ENCODE measurements at regions not wholly inside any gene's neighbourhood (a gene's known extent, or its start where the extent isn't known, plus 50 kb on each side); places are given as distances from the start of the nearest gene placed in this dataset.
"Not testable (repeated sequence)": the region's sequence is repeated elsewhere in the genome, so short reads cannot be mapped to it uniquely, and the experiment has no call there.

GRCh38 chr10:6984971-6985370 is 404.9 kb upstream of the PRKCQ start:
- no peak for DNase-seq (ENCODE audit: low read depth, low spot score)

GRCh38 chr10:6984016-6984415 is 403.9 kb upstream of the PRKCQ start:
- not testable (repeated sequence) for DNase-seq (ENCODE audit: low read depth, low spot score)

GRCh38 chr10:6980353-6980752 is 400.3 kb upstream of the PRKCQ start:
- no peak for DNase-seq (ENCODE audit: low read depth, low spot score)

- no peak for DNase-seq (ENCODE audit: low read depth, low spot score)
Observed at GRCh38 chr10:6979371-6979770, 399.3 kb upstream of the PRKCQ start.

- DNase-seq (ENCODE audit: low read depth, low spot score): no peak
Observed at GRCh38 chr10:6978187-6978627, 398.1 kb upstream of the PRKCQ start.

- no peak for DNase-seq (ENCODE audit: low read depth, low spot score)
Observed at GRCh38 chr10:6977398-6978186, 397.5 kb upstream of the PRKCQ start.

- DNase-seq (ENCODE audit: low read depth, low spot score): no peak
Observed at GRCh38 chr10:6973899-6974298, 393.8 kb upstream of the PRKCQ start.

GRCh38 chr10:6972226-6972625 is 392.1 kb upstream of the PRKCQ start:
- DNase-seq (ENCODE audit: low read depth, low spot score): no peak

- DNase-seq (ENCODE audit: low read depth, low spot score): no peak
Observed at GRCh38 chr10:6969659-6970058, 389.6 kb upstream of the PRKCQ start.

- no peak for DNase-seq (ENCODE audit: low read depth, low spot score)
Observed at GRCh38 chr10:6964543-6964942, 384.5 kb upstream of the PRKCQ start.

- no peak for DNase-seq (ENCODE audit: low read depth, low spot score)
Observed at GRCh38 chr10:6962576-6962975, 382.5 kb upstream of the PRKCQ start.

- DNase-seq (ENCODE audit: low read depth, low spot score): no peak
Observed at GRCh38 chr10:6958711-6959110, 378.6 kb upstream of the PRKCQ start.

- DNase-seq (ENCODE audit: low read depth, low spot score): no peak
Observed at GRCh38 chr10:6958254-6958653, 378.2 kb upstream of the PRKCQ start.

- no peak for DNase-seq (ENCODE audit: low read depth, low spot score)
Observed at GRCh38 chr10:6957851-6958250, 377.8 kb upstream of the PRKCQ start.

- no peak for DNase-seq (ENCODE audit: low read depth, low spot score)
Observed at GRCh38 chr10:6956562-6956961, 376.5 kb upstream of the PRKCQ start.

- DNase-seq (ENCODE audit: low read depth, low spot score): no peak
Observed at GRCh38 chr10:6953271-6953801, 373.3 kb upstream of the PRKCQ start.

- DNase-seq (ENCODE audit: low read depth, low spot score): no peak
Observed at GRCh38 chr10:6951732-6952131, 371.7 kb upstream of the PRKCQ start.

GRCh38 chr10:6950133-6950532 is 370.1 kb upstream of the PRKCQ start:
- DNase-seq (ENCODE audit: low read depth, low spot score): no peak

GRCh38 chr10:6944436-6944835 is 364.4 kb upstream of the PRKCQ start:
- no peak for DNase-seq (ENCODE audit: low read depth, low spot score)

- no peak for DNase-seq (ENCODE audit: low read depth, low spot score)
Observed at GRCh38 chr10:6938384-6938783, 358.3 kb upstream of the PRKCQ start.

GRCh38 chr10:6936931-6937330 is 356.9 kb upstream of the PRKCQ start:
- DNase-seq (ENCODE audit: low read depth, low spot score): no peak

GRCh38 chr10:6929148-6929830 is 349.2 kb upstream of the PRKCQ start:
- no peak for DNase-seq (ENCODE audit: low read depth, low spot score)

- DNase-seq (ENCODE audit: low read depth, low spot score): no peak
Observed at GRCh38 chr10:6928586-6928985, 348.5 kb upstream of the PRKCQ start.
